GM12873 (cell line): ENCODE measurements at regions not wholly inside any gene's neighbourhood (a gene's known extent, or its start where the extent isn't known, plus 50 kb on each side); places are given as distances from the start of the nearest gene placed in this dataset.

Experiments
- TF ChIP-seq, protein P1 (sequence below): IDR thresholded peaks from 2 replicates; pipeline ENCODE4 v1.5.1; 2012; ENCODE audit warnings: low read depth, mild to moderate bottlenecking, moderate library complexity, low read length, control low read depth; ENCODE audit not compliant: insufficient read depth; ENCODE audit errors: missing control alignments

DNA sequence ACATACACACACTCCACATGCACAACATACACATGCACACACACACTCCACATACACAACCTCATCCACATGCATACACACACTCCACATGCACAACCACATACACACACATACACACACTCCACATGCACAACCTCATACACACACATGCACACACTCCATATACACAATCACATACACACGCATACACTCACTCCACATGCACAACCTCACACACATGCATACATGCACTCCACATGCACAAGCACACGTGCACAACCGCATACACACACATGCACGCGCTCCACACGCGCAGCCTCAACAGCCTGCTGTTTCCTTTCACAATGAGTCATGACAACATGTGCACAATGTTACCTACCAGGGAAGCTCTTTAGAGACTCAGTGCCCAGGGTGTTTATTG is 61.2 kb upstream of the TMEM132C start:
- TF ChIP-seq, protein P1, sequence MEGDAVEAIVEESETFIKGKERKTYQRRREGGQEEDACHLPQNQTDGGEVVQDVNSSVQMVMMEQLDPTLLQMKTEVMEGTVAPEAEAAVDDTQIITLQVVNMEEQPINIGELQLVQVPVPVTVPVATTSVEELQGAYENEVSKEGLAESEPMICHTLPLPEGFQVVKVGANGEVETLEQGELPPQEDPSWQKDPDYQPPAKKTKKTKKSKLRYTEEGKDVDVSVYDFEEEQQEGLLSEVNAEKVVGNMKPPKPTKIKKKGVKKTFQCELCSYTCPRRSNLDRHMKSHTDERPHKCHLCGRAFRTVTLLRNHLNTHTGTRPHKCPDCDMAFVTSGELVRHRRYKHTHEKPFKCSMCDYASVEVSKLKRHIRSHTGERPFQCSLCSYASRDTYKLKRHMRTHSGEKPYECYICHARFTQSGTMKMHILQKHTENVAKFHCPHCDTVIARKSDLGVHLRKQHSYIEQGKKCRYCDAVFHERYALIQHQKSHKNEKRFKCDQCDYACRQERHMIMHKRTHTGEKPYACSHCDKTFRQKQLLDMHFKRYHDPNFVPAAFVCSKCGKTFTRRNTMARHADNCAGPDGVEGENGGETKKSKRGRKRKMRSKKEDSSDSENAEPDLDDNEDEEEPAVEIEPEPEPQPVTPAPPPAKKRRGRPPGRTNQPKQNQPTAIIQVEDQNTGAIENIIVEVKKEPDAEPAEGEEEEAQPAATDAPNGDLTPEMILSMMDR, result no peak
